H9 (cell line): ENCODE measurements at regions not wholly inside any gene's neighbourhood (a gene's known extent, or its start where the extent isn't known, plus 50 kb on each side); places are given as distances from the start of the nearest gene placed in this dataset.

Experiments used
- DNase-seq: peaks from one replicate; pipeline ENCODE4 v3.0.0-alpha.2; 2017
- H2AFZ ChIP-seq: one replicate; pipeline ENCODE4 v1.6.1; 2013; ENCODE audit warnings: mild to moderate bottlenecking, low read length, control low read depth, moderate library complexity
- H2AK5ac ChIP-seq: 2 replicates; pipeline ENCODE4 v1.6.1; 2013; ENCODE audit warnings: low read length, control low read depth, mixed read lengths; ENCODE audit not compliant: insufficient read length
- H2BK120ac ChIP-seq: one replicate; pipeline ENCODE4 v1.6.1; 2013; ENCODE audit warnings: low read depth, mild to moderate bottlenecking, low read length, control low read depth, inconsistent platforms; ENCODE audit not compliant: poor library complexity, severe bottlenecking
- H2BK12ac ChIP-seq: 2 replicates; pipeline ENCODE4 v1.6.1; 2013; ENCODE audit warnings: low read length, control low read depth, mixed read lengths, low read depth; ENCODE audit not compliant: insufficient read length
- H2BK15ac ChIP-seq: 2 replicates; pipeline ENCODE4 v1.6.1; 2013; ENCODE audit warnings: low read depth, low read length, control low read depth
- H2BK20ac ChIP-seq: one replicate; pipeline ENCODE4 v1.6.1; 2013; ENCODE audit warnings: low read depth, mild to moderate bottlenecking, low read length, control low read depth, inconsistent platforms; ENCODE audit not compliant: poor library complexity, severe bottlenecking
- H2BK5ac ChIP-seq: 2 replicates; pipeline ENCODE4 v1.6.1; 2013; ENCODE audit warnings: low read length, control low read depth, mixed read lengths; ENCODE audit not compliant: insufficient read length
- H3K14ac ChIP-seq: 2 replicates; pipeline ENCODE4 v1.6.1; 2013; ENCODE audit warnings: low read length, control low read depth; ENCODE audit not compliant: insufficient read depth
- H3K18ac ChIP-seq: 2 replicates; pipeline ENCODE4 v1.6.1; 2013; ENCODE audit warnings: low read depth, mild to moderate bottlenecking, mixed read lengths, low read length, control low read depth; ENCODE audit not compliant: insufficient read length
- H3K23ac ChIP-seq: 2 replicates; pipeline ENCODE4 v1.6.1; 2013; ENCODE audit warnings: low read length, control low read depth, mixed read lengths, low read depth; ENCODE audit not compliant: insufficient read length
- H3K23me2 ChIP-seq: 2 replicates; pipeline ENCODE4 v1.6.1; 2013; ENCODE audit warnings: low read depth, mild to moderate bottlenecking, mixed read lengths, low read length, control low read depth; ENCODE audit not compliant: insufficient read length, poor library complexity, severe bottlenecking
- H3K27ac ChIP-seq: 2 replicates; pipeline ENCODE4 v1.5.1; 2013; ENCODE audit warnings: low read length, control low read depth, mixed read lengths, low read depth; ENCODE audit not compliant: insufficient read length
- H3K27me3 ChIP-seq: 2 replicates; pipeline ENCODE4 v1.6.1; 2013; ENCODE audit warnings: low read length, control low read depth, inconsistent platforms; ENCODE audit not compliant: insufficient read depth
- H3K4ac ChIP-seq: 2 replicates; pipeline ENCODE4 v1.6.1; 2013; ENCODE audit warnings: low read depth, mild to moderate bottlenecking, control low read depth, inconsistent platforms, low read length, moderate library complexity
- H3K4me1 ChIP-seq: 2 replicates; pipeline ENCODE4 v1.6.1; 2013; ENCODE audit warnings: low read length, control low read depth, inconsistent platforms; ENCODE audit not compliant: insufficient read depth
- H3K4me2 ChIP-seq: 2 replicates; pipeline ENCODE4 v1.6.1; 2013; ENCODE audit warnings: low read length, control low read depth, mixed read lengths; ENCODE audit not compliant: insufficient read length, insufficient read depth
- H3K56ac ChIP-seq: 2 replicates; pipeline ENCODE4 v1.6.1; 2013; ENCODE audit warnings: low read depth, mild to moderate bottlenecking, mixed read lengths, low read length, control low read depth; ENCODE audit not compliant: insufficient read length
- H3K79me1 ChIP-seq: 2 replicates; pipeline ENCODE4 v1.6.1; 2013; ENCODE audit warnings: low read depth, mild to moderate bottlenecking, moderate library complexity, low read length, control low read depth, inconsistent platforms; ENCODE audit not compliant: insufficient read depth, poor library complexity, severe bottlenecking
- H3K79me2 ChIP-seq: 2 replicates; pipeline ENCODE4 v1.6.1; 2013; ENCODE audit warnings: low read length, control low read depth, inconsistent platforms; ENCODE audit not compliant: insufficient read depth
- H3K9ac ChIP-seq: 2 replicates; pipeline ENCODE4 v1.6.1; 2013; ENCODE audit warnings: low read length, control low read depth, mixed read lengths; ENCODE audit not compliant: insufficient read length; ENCODE audit errors: extremely low read depth
- H3K9me3 ChIP-seq: one replicate; pipeline ENCODE4 v1.6.1; 2013; ENCODE audit warnings: low read depth, low read length, inconsistent platforms; ENCODE audit not compliant: control insufficient read depth
- H3T11ph ChIP-seq: one replicate; pipeline ENCODE4 v1.6.1; 2013; ENCODE audit warnings: mild to moderate bottlenecking, low read length, control low read depth, inconsistent platforms
- H4K20me1 ChIP-seq: one replicate; pipeline ENCODE4 v1.6.1; 2013; ENCODE audit not compliant: control insufficient read depth, insufficient read length, insufficient read depth
- H4K5ac ChIP-seq: 2 replicates; pipeline ENCODE4 v1.6.1; 2013; ENCODE audit warnings: low read depth, mild to moderate bottlenecking, mixed read lengths, low read length, control low read depth; ENCODE audit not compliant: insufficient read length
- H4K8ac ChIP-seq: replicated peaks from 2 replicates; pipeline ENCODE4 v1.6.1; 2013; ENCODE audit warnings: low read length, control low read depth, mixed read lengths, low read depth; ENCODE audit not compliant: insufficient read length
- H4K91ac ChIP-seq: 2 replicates; pipeline ENCODE4 v1.6.1; 2013; ENCODE audit warnings: low read depth, mild to moderate bottlenecking, moderate library complexity, mixed read lengths, low read length, control low read depth; ENCODE audit not compliant: insufficient read length
- H3K27ac Mint-ChIP-seq, 3 experiments: 2 replicates in 2 of 3; 3 replicates in 1 of 3; pipeline ENCODE4 v1.8.0; 2020 to 2021; ENCODE audit warnings: mixed read lengths in 3 of 3, mild to moderate bottlenecking in 1 of 3, moderate library complexity in 1 of 3
- H3K27me3 Mint-ChIP-seq: 2 replicates; pipeline ENCODE4 v1.8.0; 2021; ENCODE audit warnings: low read depth, mild to moderate bottlenecking, moderate library complexity, mixed read lengths
- H3K36me3 Mint-ChIP-seq, 3 experiments: 2 replicates in 2 of 3; 3 replicates in 1 of 3; pipeline ENCODE4 v1.8.0; 2020 to 2021; ENCODE audit warnings: low read depth in 3 of 3, mixed read lengths in 3 of 3; ENCODE audit not compliant: insufficient read depth in 1 of 3
- H3K4me1 Mint-ChIP-seq, 2 experiments: 2 replicates each; pipeline ENCODE4 v1.8.0; 2020; ENCODE audit warnings: mixed read lengths in 2 of 2
- H3K4me3 Mint-ChIP-seq, 2 experiments: 2 replicates in 1 of 2; 3 replicates in 1 of 2; pipeline ENCODE4 v1.8.0; 2020 to 2021; ENCODE audit warnings: mild to moderate bottlenecking in 2 of 2, mixed read lengths in 2 of 2, moderate library complexity in 1 of 2
- H3K9me3 Mint-ChIP-seq, 2 experiments: 2 replicates in 1 of 2; 3 replicates in 1 of 2; pipeline ENCODE4 v1.8.0; 2020; ENCODE audit warnings: mild to moderate bottlenecking in 2 of 2, mixed read lengths in 2 of 2, moderate library complexity in 1 of 2
- WGBS: extraction: QIAGEN DNeasy Blood & Tissue Kit; methylation state at CpG from one replicate; pipeline ENCODE4 v1.1.7; 2013; ENCODE audit warnings: missing lambda C conversion rate, low lambda C conversion rate, mixed read lengths; ENCODE audit not compliant: insufficient read length; ENCODE audit errors: extremely low coverage; 5-methylcytosine and 5-hydroxymethylcytosine counted together
- TF ChIP-seq, protein P1 (sequence below): fragments of 200-600 bp; sonication (generic); conservative IDR thresholded peaks from 3 replicates; pipeline ENCODE4 v1.8.0; 2021; ENCODE audit warnings: antibody characterized with exemption, mild to moderate bottlenecking

DNA sequence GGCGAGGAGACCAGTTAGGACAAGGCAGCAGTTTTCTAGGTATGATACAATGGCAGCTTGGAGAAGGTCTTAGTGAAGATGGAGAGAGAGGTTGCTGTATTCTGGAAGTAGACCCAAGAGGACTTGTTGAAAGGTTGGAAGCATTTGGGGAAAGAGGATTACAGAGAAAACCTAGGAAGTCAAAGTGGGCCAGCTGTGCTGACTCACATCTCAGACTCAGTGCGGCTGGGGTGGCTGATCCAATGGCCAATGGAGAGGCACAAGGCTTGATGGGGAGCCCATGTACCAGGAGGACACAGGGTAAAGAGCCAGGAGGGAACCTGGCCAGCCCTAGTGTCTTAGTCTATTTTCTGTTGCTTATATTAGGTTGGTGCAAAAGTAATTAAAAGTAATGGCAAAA is 194.5 kb upstream of the GALNT17 start:
- TF ChIP-seq, protein P1, sequence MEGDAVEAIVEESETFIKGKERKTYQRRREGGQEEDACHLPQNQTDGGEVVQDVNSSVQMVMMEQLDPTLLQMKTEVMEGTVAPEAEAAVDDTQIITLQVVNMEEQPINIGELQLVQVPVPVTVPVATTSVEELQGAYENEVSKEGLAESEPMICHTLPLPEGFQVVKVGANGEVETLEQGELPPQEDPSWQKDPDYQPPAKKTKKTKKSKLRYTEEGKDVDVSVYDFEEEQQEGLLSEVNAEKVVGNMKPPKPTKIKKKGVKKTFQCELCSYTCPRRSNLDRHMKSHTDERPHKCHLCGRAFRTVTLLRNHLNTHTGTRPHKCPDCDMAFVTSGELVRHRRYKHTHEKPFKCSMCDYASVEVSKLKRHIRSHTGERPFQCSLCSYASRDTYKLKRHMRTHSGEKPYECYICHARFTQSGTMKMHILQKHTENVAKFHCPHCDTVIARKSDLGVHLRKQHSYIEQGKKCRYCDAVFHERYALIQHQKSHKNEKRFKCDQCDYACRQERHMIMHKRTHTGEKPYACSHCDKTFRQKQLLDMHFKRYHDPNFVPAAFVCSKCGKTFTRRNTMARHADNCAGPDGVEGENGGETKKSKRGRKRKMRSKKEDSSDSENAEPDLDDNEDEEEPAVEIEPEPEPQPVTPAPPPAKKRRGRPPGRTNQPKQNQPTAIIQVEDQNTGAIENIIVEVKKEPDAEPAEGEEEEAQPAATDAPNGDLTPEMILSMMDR: no peak
- H2BK120ac ChIP-seq: no peak overlapping the region
- H4K20me1 ChIP-seq: no peaks in the 10 kb centered on the region
- Mint-ChIP-seq H3K27me3 (peaks cover 2% of the 10 kb centered on the region; the same call in 1 of the 2 replicates), H3K9me3 (no peaks in the 10 kb centered on the region), H3K4me3 (no peak overlapping the region), H3K36me3 (peaks cover 0 to 4% (median 0%) of the 10 kb centered on the region in 3 experiments; a peak in 2 of 7 replicates), H3K27ac (no peak overlapping the region), H3K4me1 (peaks cover 2 to 17% of the 10 kb centered on the region in 2 experiments)
- H3K4me1 ChIP-seq: no peaks in the 10 kb centered on the region
- no peak overlapping the region for H2BK5ac ChIP-seq
- no peaks in the 10 kb centered on the region for H3K9me3 ChIP-seq
- H2BK12ac ChIP-seq: no peak overlapping the region
- H2BK15ac ChIP-seq: no peak overlapping the region
- no peak overlapping the region for H2AK5ac ChIP-seq
- no CpG with 5 or more reads among the region's 2 CpGs for WGBS
- no peak overlapping the region for H3K27ac ChIP-seq
- H3K23me2 ChIP-seq: no peaks in the 10 kb centered on the region
- DNase-seq: no peak
- no peak overlapping the region for H3K18ac ChIP-seq
- H2BK20ac ChIP-seq: no peak overlapping the region
- no peak overlapping the region for H2AFZ ChIP-seq
- no peak overlapping the region for H4K91ac ChIP-seq
- no peak overlapping the region for H3T11ph ChIP-seq
- no peak overlapping the region for H3K4me2 ChIP-seq
- no peak overlapping the region for H3K56ac ChIP-seq
- no peak overlapping the region for H3K4ac ChIP-seq
- no peak overlapping the region for H3K23ac ChIP-seq
- no peaks in the 10 kb centered on the region for H3K79me1 ChIP-seq
- H4K5ac ChIP-seq: no peak overlapping the region
- H3K9ac ChIP-seq: no peak overlapping the region
- H3K27me3 ChIP-seq: no peaks in the 10 kb centered on the region
- no peak overlapping the region for H3K14ac ChIP-seq
- no peaks in the 10 kb centered on the region for H3K79me2 ChIP-seq
- H4K8ac ChIP-seq: no peak overlapping the region
